Right renal pelvis (tissue), 4 donors: ENCODE measurements at regions not wholly inside any gene's neighbourhood (a gene's known extent, or its start where the extent isn't known, plus 50 kb on each side); places are given as distances from the start of the nearest gene placed in this dataset.

ENCODE experiments used
- DNase-seq, 4 donors: peaks; one replicate each; pipeline ENCODE4 v3.0.0-alpha.2; 2013; ENCODE audit warnings: low read depth in 4 of 4, low spot score in 3 of 4, missing footprints in 1 of 4

GRCh38 chr1:209427277-209427676 is 156.2 kb upstream of the CAMK1G start:
- DNase-seq: no peak

GRCh38 chr1:209427811-209428210 is 155.7 kb upstream of the CAMK1G start:
- DNase-seq: no peak

- no peak for DNase-seq
Observed at GRCh38 chr1:209428241-209428921, 155.1 kb upstream of the CAMK1G start.

- DNase-seq: no peak
Observed at GRCh38 chr1:209429611-209430010, 153.9 kb upstream of the CAMK1G start.

GRCh38 chr1:209430107-209430506 is 153.4 kb upstream of the CAMK1G start:
- no peak for DNase-seq

- DNase-seq: no peak
Observed at GRCh38 chr1:209430821-209431259, 152.7 kb upstream of the CAMK1G start.

- no peak for DNase-seq
Observed at GRCh38 chr1:209431402-209431801, 152.1 kb upstream of the CAMK1G start.

DNA sequence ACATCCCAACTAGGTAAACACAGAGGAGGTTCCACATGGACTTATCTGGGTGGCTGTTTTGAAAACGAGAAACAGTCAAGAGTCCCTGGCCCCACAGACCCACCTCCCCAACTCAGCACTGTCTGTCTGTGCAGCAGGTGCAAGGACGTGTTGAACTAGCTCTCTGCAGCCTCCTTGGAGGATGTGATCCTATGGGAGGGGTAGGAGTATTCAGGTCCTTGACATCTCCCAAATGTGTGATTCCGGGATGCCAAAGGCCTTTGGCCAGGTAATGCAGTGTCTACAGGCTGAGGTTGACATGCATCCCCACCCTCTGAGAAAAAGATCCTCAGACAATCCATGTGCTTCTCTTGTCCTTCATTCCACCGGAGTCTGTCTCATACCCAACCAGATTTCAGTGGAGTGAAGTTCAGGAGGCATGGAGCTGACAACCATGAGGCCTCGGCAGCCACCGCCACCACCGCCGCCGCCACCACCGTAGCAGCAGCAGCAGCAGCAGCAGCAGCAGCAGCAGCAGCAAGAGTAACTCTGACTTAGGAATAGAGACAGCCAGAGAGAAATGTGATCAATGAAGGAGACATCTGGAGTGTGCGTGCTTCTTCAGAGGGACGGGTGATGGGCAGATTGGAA is 151.6 kb upstream of the CAMK1G start:
- no peak for DNase-seq

GRCh38 chr1:209432443-209432825 is 151.1 kb upstream of the CAMK1G start:
- no peak for DNase-seq

DNA sequence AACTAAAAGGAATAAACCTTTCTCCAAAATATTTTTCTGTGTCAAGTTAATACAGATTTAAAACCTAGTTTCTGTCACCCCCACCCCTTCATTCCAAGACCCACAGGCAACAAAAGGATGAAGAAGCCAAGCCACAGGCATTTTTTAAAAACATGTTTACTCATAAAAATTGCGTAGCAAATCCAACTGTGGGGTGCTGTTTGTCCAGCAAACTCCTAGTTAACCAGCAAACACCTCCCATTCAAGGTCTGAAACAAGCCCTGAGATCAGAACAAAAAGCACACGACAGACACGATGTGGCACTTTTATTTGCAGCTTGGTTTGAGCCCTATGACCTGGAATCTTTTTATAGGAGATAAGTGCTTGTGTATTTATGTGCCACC is 149.9 kb upstream of the CAMK1G start:
- DNase-seq: no peak

DNA sequence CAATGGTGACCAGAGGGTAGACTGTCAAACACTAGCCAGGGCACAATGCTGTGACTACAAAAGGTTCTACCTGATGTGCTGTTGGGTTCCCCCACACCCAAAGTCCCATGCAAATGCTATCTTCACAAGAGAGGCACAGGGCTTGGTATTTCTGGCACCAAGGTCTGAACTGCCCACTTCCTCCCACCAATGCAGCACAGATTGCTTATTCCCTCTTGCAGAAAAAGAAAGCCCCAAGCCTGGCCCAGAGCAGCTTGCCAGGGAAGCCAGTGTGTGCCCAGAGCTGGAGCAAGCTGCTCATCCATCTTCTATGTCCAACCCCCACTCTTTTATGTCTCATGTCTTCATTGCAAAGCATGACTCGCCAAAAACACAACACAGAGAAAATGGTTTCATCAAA is 149.4 kb upstream of the CAMK1G start:
- DNase-seq: no peak

- no peak for DNase-seq
Observed at GRCh38 chr1:209434631-209435217, 148.8 kb upstream of the CAMK1G start.

- peak in 3 of 4 donors; percentile 45 to 59 (median 56) for DNase-seq
Observed at GRCh38 chr1:209435654-209436566, 147.6 kb upstream of the CAMK1G start.

DNA sequence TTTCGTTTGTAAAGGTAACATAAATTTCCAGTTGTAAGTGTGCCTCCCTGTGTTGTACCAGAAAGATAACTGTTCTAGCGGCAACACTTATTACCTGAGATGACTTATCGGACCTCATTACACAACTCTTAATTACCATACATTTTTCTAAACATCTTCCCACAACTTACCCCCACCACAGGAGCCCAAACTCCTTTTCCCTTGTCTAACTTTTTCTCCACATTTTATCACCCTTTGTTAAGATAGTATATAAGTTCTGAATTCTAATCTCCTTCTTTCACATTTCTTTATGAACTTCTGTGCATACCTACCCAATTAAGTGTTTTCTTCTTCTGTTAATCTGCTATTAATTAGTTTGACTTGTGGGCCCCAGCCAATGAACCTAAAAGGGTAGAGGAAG is 143.7 kb upstream of the CAMK1G start:
- no peak for DNase-seq

DNA sequence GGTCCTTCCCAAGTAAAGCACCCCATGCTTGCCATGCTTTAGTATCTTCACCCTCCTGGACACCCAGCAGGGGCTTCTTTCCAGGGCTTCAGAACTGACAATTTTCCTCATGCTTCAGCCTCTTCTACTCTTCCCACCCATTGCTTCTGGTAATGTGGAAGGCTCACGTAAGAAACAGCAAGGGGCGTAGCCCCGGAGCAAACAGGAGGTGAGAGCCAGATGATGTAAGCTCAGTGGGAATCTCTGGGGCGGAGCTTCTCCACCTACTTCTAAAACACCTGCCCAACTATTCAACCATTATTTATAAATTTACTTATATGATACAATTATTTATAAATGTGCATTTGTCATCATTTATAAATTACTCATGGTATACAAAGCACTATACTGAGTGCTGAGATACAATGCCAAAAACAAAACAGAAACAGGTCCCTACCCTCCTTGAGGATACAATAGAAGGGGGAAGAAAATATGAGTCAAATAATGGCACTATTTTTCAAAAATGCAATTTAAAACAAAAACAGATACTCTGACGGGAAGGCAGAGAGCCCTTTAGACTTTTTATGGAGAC is 140.1 kb upstream of the CAMK1G start:
- DNase-seq: no peak

GRCh38 chr1:209443975-209444651 is 139.4 kb upstream of the CAMK1G start:
- DNase-seq: no peak

GRCh38 chr1:209444961-209445360 is 138.6 kb upstream of the CAMK1G start:
- DNase-seq: no peak

- no peak for DNase-seq
Observed at GRCh38 chr1:209445576-209445975, 137.9 kb upstream of the CAMK1G start.

DNA sequence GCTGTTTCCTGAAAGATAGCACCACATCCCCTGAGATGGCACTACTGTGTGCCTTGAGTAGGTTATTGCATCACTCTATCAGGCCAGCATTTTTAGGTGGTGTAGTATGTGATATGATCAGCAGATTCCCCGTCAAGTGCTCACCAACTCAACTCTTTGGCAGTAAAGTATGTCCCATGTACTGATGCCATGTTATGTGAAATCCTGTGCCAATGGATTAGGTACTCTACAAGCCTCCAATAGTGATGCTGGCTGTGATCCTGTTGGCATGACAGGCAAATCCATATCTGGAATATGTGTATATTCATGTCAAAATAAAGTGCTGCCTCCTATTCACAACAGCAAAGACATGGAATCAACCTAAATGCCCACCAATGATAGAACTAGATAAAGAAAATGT is 137.2 kb upstream of the CAMK1G start:
- no peak for DNase-seq

DNA sequence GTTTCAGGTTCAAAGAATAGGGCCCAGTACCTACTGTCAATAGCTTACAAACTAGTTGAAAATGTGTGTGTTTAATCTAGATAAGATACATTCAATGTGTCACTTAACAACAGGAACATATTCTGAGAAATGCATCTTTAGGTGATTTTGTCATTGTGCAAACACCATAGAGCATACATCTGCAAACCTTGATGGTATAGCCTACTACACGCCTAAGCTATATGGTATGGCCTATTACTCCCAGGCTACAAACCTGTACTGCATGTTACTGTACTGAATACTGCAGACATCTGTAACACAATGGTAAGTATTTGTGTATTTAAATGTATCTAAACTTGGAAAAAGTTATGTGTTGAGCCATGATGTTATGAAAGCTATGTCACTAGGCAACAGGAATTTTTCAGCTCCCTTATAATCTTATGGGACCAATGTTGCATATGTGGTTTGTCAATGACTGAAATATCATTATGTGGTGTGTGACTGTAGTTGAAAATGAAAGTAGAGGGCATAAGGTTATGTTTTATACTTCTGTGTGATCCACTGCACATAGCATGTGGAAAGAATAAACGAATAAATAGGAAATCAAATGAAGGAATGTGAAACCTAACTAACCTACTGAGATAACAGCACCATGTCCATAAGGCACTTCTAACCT is 129.0 kb upstream of the CAMK1G start:
- no peak for DNase-seq
